HuH-7 (cell line): ENCODE measurements at regions not wholly inside any gene's neighbourhood (a gene's known extent, or its start where the extent isn't known, plus 50 kb on each side); places are given as distances from the start of the nearest gene placed in this dataset.

Experiments
- DNase-seq: peaks from one replicate; pipeline ENCODE4 v3.0.0; 2011; ENCODE audit warnings: low spot score

DNA sequence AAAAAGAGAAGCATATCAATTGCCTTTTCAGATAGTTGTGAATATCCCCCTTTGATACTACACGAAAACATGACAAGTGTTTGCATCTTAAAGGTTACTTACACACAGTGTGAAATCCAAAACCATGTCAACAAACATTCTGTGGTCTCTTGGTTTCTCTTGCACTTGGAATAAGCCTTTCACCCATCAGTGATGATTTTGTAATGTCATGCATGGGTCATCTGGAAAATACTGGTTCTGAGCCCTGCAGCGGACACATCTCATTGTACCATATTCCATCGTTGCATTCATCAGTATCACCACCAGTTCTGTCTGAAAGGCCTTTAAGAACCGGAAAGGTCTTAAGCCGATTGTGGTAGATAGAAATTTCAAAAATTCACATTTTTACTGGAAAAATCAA is 65.4 kb upstream of the SOX1 start:
- DNase-seq: no peak

GRCh38 chr13:112003396-112003795 is 63.6 kb upstream of the SOX1 start:
- no peak for DNase-seq

GRCh38 chr13:112003941-112004340 is 63.0 kb upstream of the SOX1 start:
- DNase-seq: no peak

GRCh38 chr13:112005925-112006324 is 61.0 kb upstream of the SOX1 start:
- DNase-seq: no peak

- no peak for DNase-seq
Measured at GRCh38 chr13:112007191-112007590, 59.8 kb upstream of the SOX1 start.

DNA sequence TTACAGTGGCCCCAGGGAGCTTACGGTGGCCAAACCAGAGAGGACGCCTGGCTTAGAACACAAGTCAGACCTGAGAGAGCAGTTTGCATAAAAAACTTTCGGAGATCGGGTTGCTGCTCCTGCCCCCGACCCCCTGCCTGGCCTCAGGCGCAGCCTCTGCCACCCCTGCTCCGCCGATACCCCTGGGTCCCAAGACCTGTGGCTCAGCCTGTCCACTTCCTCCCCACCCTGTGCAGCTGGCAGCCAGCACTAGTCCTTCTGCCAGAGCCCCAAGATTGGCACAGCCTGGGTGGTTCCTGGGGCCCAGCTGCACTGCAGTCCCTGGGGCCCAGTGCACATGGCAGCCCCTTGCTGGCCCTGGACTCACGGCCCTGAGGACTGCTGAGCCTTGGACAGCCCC is 56.2 kb upstream of the SOX1 start:
- no peak for DNase-seq

- no peak for DNase-seq
Measured at GRCh38 chr13:112012016-112012704, 54.8 kb upstream of the SOX1 start.

DNA sequence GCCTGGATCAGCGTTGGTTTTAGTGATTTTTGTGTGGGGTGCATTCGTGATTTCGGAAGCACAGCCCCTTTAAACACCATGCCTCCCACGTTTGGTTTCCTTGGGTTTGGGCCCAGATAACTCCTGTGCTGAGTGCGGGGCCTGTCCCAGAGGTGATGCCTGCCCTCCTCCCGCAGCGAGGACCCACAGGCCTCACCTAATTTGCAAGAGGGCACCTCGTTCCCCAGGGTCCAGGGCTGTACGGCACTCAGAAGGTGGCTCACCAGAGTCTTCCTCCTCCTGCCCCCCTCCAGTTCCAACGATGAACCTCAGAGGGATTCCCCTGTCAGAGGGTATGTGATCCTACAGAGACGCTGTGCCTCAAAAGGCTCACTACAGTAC is 54.3 kb upstream of the SOX1 start:
- DNase-seq: no peak

- no peak for DNase-seq
Measured at GRCh38 chr13:112013665-112014064, 53.3 kb upstream of the SOX1 start.

DNA sequence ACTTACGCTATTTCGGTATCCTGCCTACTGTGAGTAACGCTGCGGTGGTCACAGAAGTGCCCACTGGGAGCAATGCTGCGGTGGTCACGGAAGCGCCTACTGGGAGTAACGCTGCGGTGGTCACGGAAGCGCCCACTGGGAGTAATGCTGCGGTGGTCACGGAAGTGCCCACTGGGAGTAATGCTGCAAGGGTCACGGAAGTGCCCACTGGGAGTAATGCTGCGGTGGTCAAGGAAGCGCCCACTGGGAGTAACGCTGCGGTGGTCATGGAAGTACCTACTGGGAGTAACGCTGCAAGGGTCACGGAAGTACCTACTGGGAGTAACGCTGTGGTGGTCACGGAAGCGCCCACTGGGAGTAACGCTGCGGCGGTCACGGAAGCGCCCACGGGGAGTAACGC is 52.1 kb upstream of the SOX1 start:
- no peak for DNase-seq
